IPS DF 6.9 (cell line): ENCODE measurements at regions not wholly inside any gene's neighbourhood (a gene's known extent, or its start where the extent isn't known, plus 50 kb on each side); places are given as distances from the start of the nearest gene placed in this dataset.

Source experiments
- DNase-seq: peaks from one replicate; pipeline ENCODE4 v3.0.0-alpha.2; 2013; ENCODE audit warnings: low read depth, low spot score
- H3K27ac ChIP-seq: one replicate; pipeline ENCODE4 v1.5.1; 2013; ENCODE audit warnings: low read length, control low read depth
- H3K27me3 ChIP-seq: 2 replicates; pipeline ENCODE4 v1.6.1; 2013; ENCODE audit warnings: mild to moderate bottlenecking, low read length; ENCODE audit not compliant: control insufficient read depth, insufficient read depth
- H3K36me3 ChIP-seq: 2 replicates; pipeline ENCODE4 v1.6.1; 2013; ENCODE audit warnings: low read length; ENCODE audit not compliant: control insufficient read depth, insufficient read depth
- H3K4me1 ChIP-seq: 2 replicates; pipeline ENCODE4 v1.6.1; 2013; ENCODE audit warnings: low read length; ENCODE audit not compliant: control insufficient read depth, insufficient read depth
- H3K4me3 ChIP-seq: 2 replicates; pipeline ENCODE4 v1.5.1; 2013; ENCODE audit warnings: mild to moderate bottlenecking, low read length
- H3K9me3 ChIP-seq: 2 replicates; pipeline ENCODE4 v1.6.1; 2013; ENCODE audit warnings: low read length, inconsistent platforms; ENCODE audit not compliant: control insufficient read depth, insufficient read depth
- whole genome bisulfite sequencing: extraction: QIAGEN DNeasy Blood & Tissue Kit; methylation state at CpG from one replicate; pipeline ENCODE4 v1.1.7; 2013; ENCODE audit warnings: mixed read lengths, missing lambda C conversion rate; ENCODE audit not compliant: insufficient read length, insufficient coverage; 5-methylcytosine and 5-hydroxymethylcytosine counted together

GRCh38 chr2:180747728-180748127 lies 232.7 kb upstream of the UBE2E3 start:
- H3K9me3 ChIP-seq, result no peaks in the 10 kb centered on the region
- H3K4me1 ChIP-seq, result no peaks in the 10 kb centered on the region
- no CpG with 5 or more reads among the region's 3 CpGs for WGBS
- H3K27me3 ChIP-seq, result no peaks in the 10 kb centered on the region
- no peak overlapping the region for H3K27ac ChIP-seq
- no peak for DNase-seq
- H3K36me3 ChIP-seq, result no peaks in the 10 kb centered on the region
- H3K4me3 ChIP-seq, result no peak overlapping the region

DNA sequence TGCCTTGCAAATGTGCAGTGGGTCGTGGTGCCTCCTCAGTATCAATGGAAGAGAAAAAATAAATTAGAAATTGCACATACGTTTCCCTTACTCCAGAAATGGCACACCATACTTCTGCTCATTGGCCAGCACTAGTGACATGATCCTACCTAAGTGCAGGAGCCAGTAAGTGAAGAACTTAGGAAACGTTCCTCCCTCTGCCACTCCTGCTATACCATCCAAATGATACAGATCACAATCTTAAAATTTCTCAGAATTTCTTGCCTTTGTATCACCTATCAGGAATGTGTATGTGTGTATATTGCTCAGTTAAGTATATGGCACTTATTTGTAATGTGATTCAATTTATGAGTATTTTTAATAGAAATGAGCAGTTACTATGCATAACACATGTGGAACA lies 237.0 kb upstream of the UBE2E3 start:
- no peaks in the 10 kb centered on the region for H3K9me3 ChIP-seq
- no CpG with 5 or more reads among the region's 3 CpGs for WGBS
- no peak for DNase-seq

GRCh38 chr2:180742801-180743200 lies 237.6 kb upstream of the UBE2E3 start:
- no peak for DNase-seq
- no peak overlapping the region for H3K27ac ChIP-seq
- WGBS, result 100% methylated on average over 1 of the region's 4 CpGs

More for the DNA sequence above, 237.0 kb upstream of the UBE2E3 start:
- 0 out of 2 replicates have a peak, but pooled peaks cover 2% of the 10 kb centered on the region for H3K27me3 ChIP-seq
- H3K4me3 ChIP-seq, result no peak overlapping the region
- H3K36me3 ChIP-seq, result no peaks in the 10 kb centered on the region
- no peaks in the 10 kb centered on the region for H3K4me1 ChIP-seq
- H3K27ac ChIP-seq, result no peak overlapping the region

DNA sequence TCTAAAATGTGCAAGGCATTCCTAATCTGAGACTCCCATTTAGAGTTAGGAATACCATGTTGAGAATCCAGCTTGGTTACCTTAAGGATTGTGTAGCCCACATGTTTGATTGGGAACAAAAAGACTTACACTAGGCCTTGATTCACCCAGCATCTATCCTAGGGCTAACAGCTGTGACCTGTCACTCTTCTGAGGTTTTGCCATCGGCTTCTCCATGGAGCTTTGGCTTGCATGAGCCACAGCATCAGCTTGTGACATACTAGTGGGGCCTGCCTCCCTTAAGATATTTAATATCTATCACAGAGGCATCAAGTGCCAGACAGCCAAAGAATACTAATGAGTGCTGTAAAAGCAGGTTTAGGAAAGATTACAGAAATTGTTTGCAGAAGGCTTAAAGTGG lies 241.3 kb upstream of the UBE2E3 start:
- Histone ChIP-seq H3K9me3 (no peaks in the 10 kb centered on the region), H3K27me3 (0 out of 2 replicates have a peak, but pooled peaks cover 2% of the 10 kb centered on the region), H3K27ac (no peak overlapping the region), H3K36me3 (no peaks in the 10 kb centered on the region), H3K4me1 (no peaks in the 10 kb centered on the region), H3K4me3 (no peak overlapping the region)
- DNase-seq, result no peak
- WGBS, result no CpG with 5 or more reads among the region's 1 CpG

More at GRCh38 chr2:180742801-180743200, 237.6 kb upstream of the UBE2E3 start:
- no peaks in the 10 kb centered on the region for H3K36me3 ChIP-seq
- no peak overlapping the region for H3K4me3 ChIP-seq
- 0 out of 2 replicates have a peak, but pooled peaks cover 2% of the 10 kb centered on the region for H3K27me3 ChIP-seq
- H3K4me1 ChIP-seq, result no peaks in the 10 kb centered on the region
- H3K9me3 ChIP-seq, result no peaks in the 10 kb centered on the region

DNA sequence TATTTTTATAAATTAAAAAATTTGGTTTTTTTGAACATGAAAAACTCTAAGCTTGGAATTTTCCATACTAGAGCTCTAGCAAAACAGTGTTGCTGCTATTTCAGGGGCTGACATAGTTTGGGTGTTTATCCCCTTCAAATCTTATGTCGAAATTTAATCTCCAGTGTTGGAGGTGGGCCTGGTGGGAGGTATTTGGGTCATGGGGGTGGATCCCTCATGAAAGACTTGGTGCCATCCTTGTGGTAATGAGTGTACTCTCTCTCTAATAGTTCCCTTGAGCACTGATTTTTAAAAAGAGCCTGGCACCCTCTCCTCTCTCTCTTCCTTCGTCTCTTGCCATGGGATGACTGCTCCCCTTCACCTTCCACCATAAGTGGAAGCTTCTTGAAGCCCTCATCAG lies 244.6 kb upstream of the UBE2E3 start:
- no CpG with 5 or more reads among the region's 2 CpGs for WGBS
- Histone ChIP-seq H3K9me3 (no peaks in the 10 kb centered on the region), H3K27me3 (0 out of 2 replicates have a peak, but pooled peaks cover 2% of the 10 kb centered on the region), H3K4me1 (no peaks in the 10 kb centered on the region), H3K27ac (no peak overlapping the region), H3K4me3 (no peak overlapping the region), H3K36me3 (no peaks in the 10 kb centered on the region)
- no peak for DNase-seq

DNA sequence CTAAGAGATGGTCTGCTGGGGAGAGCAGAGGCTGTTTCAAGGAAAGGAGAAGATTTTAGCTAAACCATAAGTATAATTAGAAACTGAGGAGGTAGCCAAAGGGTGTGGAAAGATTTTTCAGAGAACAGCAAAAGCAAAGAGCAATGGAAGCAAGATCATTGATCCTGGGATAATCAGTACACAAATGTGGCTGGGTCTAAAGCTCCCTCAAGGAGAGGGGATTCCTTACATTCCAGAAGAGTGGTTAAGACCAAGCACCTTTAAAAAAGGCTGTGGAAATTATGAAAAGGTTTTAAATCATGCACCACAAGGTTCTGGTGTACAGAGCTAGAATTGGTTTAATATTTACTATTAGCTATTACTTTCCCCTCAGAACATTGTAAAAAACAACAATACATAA lies 246.0 kb upstream of the UBE2E3 start:
- Histone ChIP-seq H3K36me3 (no peaks in the 10 kb centered on the region), H3K4me3 (no peak overlapping the region), H3K4me1 (no peaks in the 10 kb centered on the region), H3K27ac (no peak overlapping the region), H3K27me3 (no peaks in the 10 kb centered on the region), H3K9me3 (no peaks in the 10 kb centered on the region)
- DNase-seq, result no peak

GRCh38 chr2:180733330-180733729 lies 247.1 kb upstream of the UBE2E3 start:
- Histone ChIP-seq H3K9me3 (no peaks in the 10 kb centered on the region), H3K4me1 (no peaks in the 10 kb centered on the region), H3K27ac (no peak overlapping the region), H3K36me3 (no peaks in the 10 kb centered on the region), H3K27me3 (no peaks in the 10 kb centered on the region), H3K4me3 (no peak overlapping the region)
- DNase-seq, result no peak
- WGBS, result no CpG with 5 or more reads among the region's 1 CpG

DNA sequence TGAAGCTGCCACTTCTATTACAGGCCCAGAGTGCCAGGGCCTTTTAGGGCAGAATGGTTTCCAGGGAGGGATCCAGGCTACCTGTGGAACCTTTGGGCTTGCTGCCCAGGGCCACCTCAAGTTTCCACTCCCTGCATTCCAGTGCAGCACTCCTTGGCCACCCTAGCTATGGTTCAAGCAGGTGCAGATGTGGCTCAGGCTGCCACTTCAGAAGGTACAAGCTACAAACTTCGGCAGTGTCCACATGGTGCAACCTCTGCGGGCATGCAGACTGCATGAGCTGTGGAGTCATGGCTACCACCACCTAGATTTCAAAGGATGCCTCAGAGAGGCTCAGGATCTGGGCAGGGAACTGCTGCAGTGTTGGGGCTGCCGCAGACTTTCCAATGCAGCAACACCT lies 248.1 kb upstream of the UBE2E3 start:
- DNase-seq, result no peak
- H3K4me3 ChIP-seq, result no peak overlapping the region
- H3K27ac ChIP-seq, result no peak overlapping the region
- H3K36me3 ChIP-seq, result no peaks in the 10 kb centered on the region
- H3K4me1 ChIP-seq, result no peaks in the 10 kb centered on the region
- no CpG with 5 or more reads among the region's 3 CpGs for WGBS
- H3K27me3 ChIP-seq, result no peaks in the 10 kb centered on the region
- no peaks in the 10 kb centered on the region for H3K9me3 ChIP-seq

DNA sequence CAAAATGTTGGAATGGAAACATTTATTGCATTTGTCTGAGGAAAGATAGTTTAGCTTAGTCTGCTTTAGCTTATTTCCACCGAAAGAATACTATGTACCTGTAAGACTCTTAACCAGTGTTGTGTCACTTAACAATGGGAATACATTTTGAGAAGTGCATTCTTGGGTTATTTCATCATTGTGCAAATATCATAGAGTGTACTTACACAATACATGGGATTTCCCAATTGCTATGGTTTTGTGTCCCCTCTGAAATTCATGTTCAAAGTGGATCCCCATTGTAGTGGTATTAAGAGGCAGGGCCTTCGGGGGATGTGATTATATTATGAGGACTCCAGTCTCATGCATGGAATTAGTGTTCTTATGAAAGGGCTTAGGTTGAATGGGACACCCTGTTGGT lies 249.4 kb upstream of the UBE2E3 start:
- Histone ChIP-seq H3K4me1 (no peaks in the 10 kb centered on the region), H3K4me3 (no peak overlapping the region), H3K36me3 (no peaks in the 10 kb centered on the region), H3K27ac (no peak overlapping the region), H3K27me3 (no peaks in the 10 kb centered on the region), H3K9me3 (no peaks in the 10 kb centered on the region)
- WGBS, result no CpG with 5 or more reads among the region's 2 CpGs
- DNase-seq, result no peak

DNA sequence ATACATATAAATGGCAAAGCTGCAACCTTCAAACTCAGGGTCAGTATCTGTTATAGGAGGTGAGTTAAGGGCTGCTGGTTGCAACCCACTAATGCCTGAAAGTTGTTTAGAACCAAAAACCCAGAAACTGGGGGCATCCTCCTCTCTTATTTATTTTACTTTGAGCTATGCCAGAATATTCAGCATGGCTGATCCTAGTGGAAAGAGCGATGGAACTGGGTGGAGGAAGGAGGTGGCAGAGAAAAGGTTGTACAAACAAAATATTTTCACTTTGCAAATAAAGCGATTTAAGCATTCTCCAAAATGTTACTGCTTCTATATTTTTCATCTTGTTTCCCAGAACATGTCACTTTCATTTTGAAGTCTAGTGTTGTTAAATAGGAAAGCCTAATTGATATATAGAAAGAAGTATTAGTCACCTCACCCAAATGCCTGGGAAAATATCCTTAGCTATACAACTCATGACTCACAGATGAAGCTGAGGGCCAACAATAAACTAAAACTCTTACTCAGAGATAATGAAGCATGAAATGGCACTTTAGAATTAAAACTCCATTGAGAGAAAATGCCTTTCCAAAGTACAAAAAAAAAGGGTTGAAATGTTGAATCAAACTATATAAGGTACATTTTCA lies 251.4 kb upstream of the UBE2E3 start:
- Histone ChIP-seq H3K36me3 (no peaks in the 10 kb centered on the region), H3K27ac (no peak overlapping the region), H3K27me3 (no peaks in the 10 kb centered on the region), H3K4me3 (no peak overlapping the region), H3K9me3 (no peaks in the 10 kb centered on the region), H3K4me1 (no peaks in the 10 kb centered on the region)
- DNase-seq, result no peak
- no CpG with 5 or more reads among the region's 2 CpGs for WGBS

DNA sequence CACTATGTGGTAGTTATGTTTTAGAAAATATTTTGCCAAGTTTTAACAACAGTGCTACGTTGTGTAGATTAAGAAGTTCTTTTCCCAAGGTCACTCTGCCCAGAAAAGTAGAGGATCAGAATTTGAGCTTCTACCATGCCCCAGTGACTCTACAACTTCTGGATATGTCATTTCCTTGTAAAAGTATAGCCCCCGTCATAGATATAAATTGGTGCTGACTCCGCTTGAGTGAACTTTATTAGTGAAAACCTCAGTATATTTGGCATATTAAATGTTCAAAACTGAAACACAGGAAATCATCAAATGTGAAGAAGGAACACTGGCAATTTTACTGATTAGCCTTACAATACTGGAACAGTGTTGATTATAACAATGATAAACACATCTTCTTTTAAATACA lies 256.7 kb upstream of the UBE2E3 start:
- no peak for DNase-seq
- Histone ChIP-seq H3K9me3 (no peaks in the 10 kb centered on the region), H3K4me3 (no peak overlapping the region), H3K27ac (no peak overlapping the region), H3K27me3 (no peaks in the 10 kb centered on the region), H3K4me1 (no peaks in the 10 kb centered on the region), H3K36me3 (no peaks in the 10 kb centered on the region)
- no CpG with 5 or more reads among the region's 3 CpGs for WGBS
